GM19025 (cell line): ENCODE measurements at regions not wholly inside any gene's neighbourhood (a gene's known extent, or its start where the extent isn't known, plus 50 kb on each side); places are given as distances from the start of the nearest gene placed in this dataset.

Source experiments
- ATAC-seq: cut with Tn5 transposase; IDR thresholded peaks from one replicate; pipeline ENCODE4 v1.9.1; 2021; ENCODE audit warnings: mild to moderate bottlenecking, low read depth, moderate library complexity; ENCODE audit not compliant: unreplicated experiment

- no peak for ATAC-seq
Observed at GRCh38 chr4:156255230-156256007, 301.8 kb upstream of the CTSO start.

GRCh38 chr4:156252358-156252921 lies 298.8 kb upstream of the CTSO start:
- no peak for ATAC-seq

- ATAC-seq = no peak
Observed at GRCh38 chr4:156251373-156252065, 297.9 kb upstream of the CTSO start.

GRCh38 chr4:156248917-156249316 lies 295.3 kb upstream of the CTSO start:
- ATAC-seq = no peak

GRCh38 chr4:156247470-156247869 lies 293.8 kb upstream of the CTSO start:
- ATAC-seq = no peak

- no peak for ATAC-seq
Observed at GRCh38 chr4:156243015-156243414, 289.3 kb upstream of the CTSO start.

GRCh38 chr4:156242390-156242789 lies 288.7 kb upstream of the CTSO start:
- no peak for ATAC-seq

GRCh38 chr4:156241896-156242295 lies 288.2 kb upstream of the CTSO start:
- ATAC-seq = no peak

- ATAC-seq = no peak
Observed at GRCh38 chr4:156238171-156238570, 284.5 kb upstream of the CTSO start.

- ATAC-seq = no peak
Observed at GRCh38 chr4:156237231-156237630, 283.6 kb upstream of the CTSO start.

GRCh38 chr4:156230176-156230575 lies 276.5 kb upstream of the CTSO start:
- ATAC-seq = no peak

GRCh38 chr4:156228676-156229075 lies 275.0 kb upstream of the CTSO start:
- no peak for ATAC-seq

GRCh38 chr4:156227321-156227720 lies 273.7 kb upstream of the CTSO start:
- ATAC-seq = no peak

GRCh38 chr4:156223985-156224384 lies 270.3 kb upstream of the CTSO start:
- ATAC-seq = no peak

GRCh38 chr4:156217236-156217635 lies 263.6 kb upstream of the CTSO start:
- no peak for ATAC-seq

GRCh38 chr4:156201050-156201449 lies 247.4 kb upstream of the CTSO start:
- ATAC-seq = peak; percentile 72

- no peak for ATAC-seq
Observed at GRCh38 chr4:156198511-156198910, 244.8 kb upstream of the CTSO start.

GRCh38 chr4:156197216-156197615 lies 243.6 kb upstream of the CTSO start:
- ATAC-seq = no peak

- ATAC-seq = no peak
Observed at GRCh38 chr4:156196722-156197121, 243.1 kb upstream of the CTSO start.

GRCh38 chr4:156195914-156196313 lies 242.2 kb upstream of the CTSO start:
- peak; percentile 64 for ATAC-seq

GRCh38 chr4:156194896-156195295 lies 241.2 kb upstream of the CTSO start:
- no peak for ATAC-seq

- ATAC-seq = no peak
Observed at GRCh38 chr4:156193800-156194199, 240.1 kb upstream of the CTSO start.
